H1 (cell line): ENCODE measurements at regions not wholly inside any gene's neighbourhood (a gene's known extent, or its start where the extent isn't known, plus 50 kb on each side); places are given as distances from the start of the nearest gene placed in this dataset.

Source experiments
- CEBPB ChIP-seq: IDR thresholded peaks from 2 replicates; pipeline ENCODE4 v1.6.1; 2012; ENCODE audit warnings: low read depth, low read length
- CHD7 ChIP-seq: fragments of 300-600 bp; sonication (generic); IDR thresholded peaks from 2 replicates; pipeline ENCODE4 v1.7.1; 2012; ENCODE audit warnings: low read length, moderate library complexity, mild to moderate bottlenecking, inconsistent platforms; ENCODE audit not compliant: insufficient replicate concordance
- EGR1 ChIP-seq: IDR thresholded peaks from 2 replicates; pipeline ENCODE4 v1.6.1; 2011; ENCODE audit warnings: low read depth, low read length, borderline replicate concordance
- KDM4A ChIP-seq: IDR thresholded peaks from one replicate; pipeline ENCODE4 v1.7.1; 2012; ENCODE audit warnings: low read depth, mild to moderate bottlenecking, moderate library complexity, low read length, inconsistent platforms; ENCODE audit not compliant: severe bottlenecking
- PHF8 ChIP-seq: fragments of 200-600 bp; sonication (generic); conservative IDR thresholded peaks from 2 replicates; pipeline ENCODE4 v1.7.1; 2012; ENCODE audit warnings: low read depth, mild to moderate bottlenecking, inconsistent platforms, low read length, moderate library complexity
- POLR2A ChIP-seq, 2 experiments: IDR thresholded peaks; 1 replicate in 1 of 2; 2 replicates in 1 of 2; pipeline ENCODE4 v1.6.1; 2011; ENCODE audit warnings: low read depth in 2 of 2, low read length in 2 of 2, mild to moderate bottlenecking in 2 of 2; ENCODE audit errors: control extremely low read depth in 1 of 2
- TEAD4 ChIP-seq: IDR thresholded peaks from 2 replicates; pipeline ENCODE4 v1.6.1; 2012; ENCODE audit warnings: low read depth, low read length, inconsistent platforms, mixed read lengths
- TF ChIP-seq, protein P1 (sequence below): IDR thresholded peaks from 2 replicates; pipeline ENCODE4 v1.6.1; 2012; ENCODE audit warnings: low read length, inconsistent platforms

GRCh38 chr3:4195006-4195405 lies 108.2 kb upstream of the SETMAR start (continued):
- TF ChIP-seq PHF8 (no peak), EGR1 (no peak), CHD7 (no peak), POLR2A (IDR thresholded peaks at IDR 0.05; ENCODE audit: control extremely low read depth in 1 of 2, low read depth in 2 of 2, low read length in 2 of 2) (no peak), TEAD4 (no peak), KDM4A (no peak), CEBPB (no peak)
- TF ChIP-seq, protein P1, sequence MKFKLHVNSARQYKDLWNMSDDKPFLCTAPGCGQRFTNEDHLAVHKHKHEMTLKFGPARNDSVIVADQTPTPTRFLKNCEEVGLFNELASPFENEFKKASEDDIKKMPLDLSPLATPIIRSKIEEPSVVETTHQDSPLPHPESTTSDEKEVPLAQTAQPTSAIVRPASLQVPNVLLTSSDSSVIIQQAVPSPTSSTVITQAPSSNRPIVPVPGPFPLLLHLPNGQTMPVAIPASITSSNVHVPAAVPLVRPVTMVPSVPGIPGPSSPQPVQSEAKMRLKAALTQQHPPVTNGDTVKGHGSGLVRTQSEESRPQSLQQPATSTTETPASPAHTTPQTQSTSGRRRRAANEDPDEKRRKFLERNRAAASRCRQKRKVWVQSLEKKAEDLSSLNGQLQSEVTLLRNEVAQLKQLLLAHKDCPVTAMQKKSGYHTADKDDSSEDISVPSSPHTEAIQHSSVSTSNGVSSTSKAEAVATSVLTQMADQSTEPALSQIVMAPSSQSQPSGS, result no peak
- TF ChIP-seq, all 59 proteins: peak for 0
